GM23338 (cell line): ENCODE measurements at regions not wholly inside any gene's neighbourhood (a gene's known extent, or its start where the extent isn't known, plus 50 kb on each side); places are given as distances from the start of the nearest gene placed in this dataset.

Experiments
- ATAC-seq: fragments of 200-7000 bp; cut with Tn5 transposase; 3 replicates; pipeline ENCODE4 v1.9.1; 2020
- DNase-seq: peaks from one replicate; pipeline ENCODE4 v3.0.0-alpha.2; 2015; ENCODE audit warnings: low spot score
- H2AFZ ChIP-seq: fragments of 200-600 bp; sonication (generic); 2 replicates; pipeline ENCODE4 v1.8.0; 2016; ENCODE audit warnings: antibody characterized with exemption, mild to moderate bottlenecking, moderate library complexity
- H3F3A ChIP-seq: fragments of 200-600 bp; sonication (generic); replicated peaks from 2 replicates; pipeline ENCODE4 v1.8.0; 2017; ENCODE audit warnings: antibody characterized with exemption, mixed run types, low read depth
- H3K27ac ChIP-seq: fragments of 200-600 bp; sonication (generic); 2 replicates; pipeline ENCODE4 v1.6.1; 2016; ENCODE audit warnings: low read depth
- H3K27me3 ChIP-seq: fragments of 200-600 bp; sonication (generic); 2 replicates; pipeline ENCODE4 v1.8.0; 2016; ENCODE audit warnings: mild to moderate bottlenecking, mixed run types, moderate library complexity; ENCODE audit not compliant: insufficient read depth
- H3K36me3 ChIP-seq: fragments of 200-600 bp; sonication (generic); 2 replicates; pipeline ENCODE4 v1.8.0; 2016; ENCODE audit warnings: mild to moderate bottlenecking; ENCODE audit not compliant: insufficient read depth
- H3K4me1 ChIP-seq: fragments of 200-600 bp; sonication (generic); 2 replicates; pipeline ENCODE4 v1.8.0; 2016; ENCODE audit warnings: mild to moderate bottlenecking, moderate library complexity; ENCODE audit not compliant: insufficient read depth
- H3K4me2 ChIP-seq: fragments of 200-600 bp; sonication (generic); 2 replicates; pipeline ENCODE4 v1.7.1; 2017; ENCODE audit warnings: mixed run types
- H3K4me3 ChIP-seq: fragments of 200-600 bp; sonication (generic); 2 replicates; pipeline ENCODE4 v1.6.1; 2016; ENCODE audit warnings: mixed run types
- H3K79me2 ChIP-seq: fragments of 200-600 bp; sonication (generic); replicated peaks from 2 replicates; pipeline ENCODE4 v1.8.0; 2017; ENCODE audit warnings: mild to moderate bottlenecking; ENCODE audit not compliant: insufficient read depth
- H3K9me2 ChIP-seq: fragments of 200-600 bp; sonication (generic); 2 replicates; pipeline ENCODE4 v1.8.0; 2017; ENCODE audit not compliant: insufficient read depth
- H4K20me1 ChIP-seq: fragments of 200-600 bp; sonication (generic); replicated peaks from 2 replicates; pipeline ENCODE4 v1.8.0; 2017; ENCODE audit warnings: mild to moderate bottlenecking; ENCODE audit not compliant: insufficient read depth
- H3K27ac Mint-ChIP-seq: 2 replicates; pipeline ENCODE4 v1.8.0; 2020; ENCODE audit warnings: inconsistent platforms, mild to moderate bottlenecking, moderate library complexity, mixed read lengths
- H3K27me3 Mint-ChIP-seq: 3 replicates; pipeline ENCODE4 v1.8.0; 2022; ENCODE audit warnings: low read depth, mild to moderate bottlenecking, moderate library complexity, mixed read lengths, inconsistent platforms; ENCODE audit not compliant: insufficient read depth, poor library complexity
- H3K36me3 Mint-ChIP-seq: 3 replicates; pipeline ENCODE4 v1.8.0; 2021; ENCODE audit warnings: low read depth, mild to moderate bottlenecking, inconsistent platforms, moderate library complexity, mixed read lengths
- H3K4me1 Mint-ChIP-seq: 3 replicates; pipeline ENCODE4 v1.8.0; 2020; ENCODE audit warnings: mild to moderate bottlenecking, inconsistent platforms, mixed read lengths
- H3K4me3 Mint-ChIP-seq: 3 replicates; pipeline ENCODE4 v1.8.0; 2021; ENCODE audit warnings: moderate library complexity, mild to moderate bottlenecking, inconsistent platforms, mixed read lengths
- H3K9me3 Mint-ChIP-seq: 3 replicates; pipeline ENCODE4 v1.8.0; 2020; ENCODE audit warnings: moderate library complexity, mild to moderate bottlenecking, inconsistent platforms, mixed read lengths
- CTCF ChIP-seq, 2 experiments: fragments of 200-600 bp in 1 of 2; sonication (generic) in 1 of 2; conservative IDR thresholded peaks; 2 replicates each; pipeline versions ENCODE4 v1.5.1 to v1.6.1; 2016 to 2017; ENCODE audit warnings: antibody characterized with exemption in 2 of 2, low read depth in 2 of 2, mild to moderate bottlenecking in 2 of 2, moderate library complexity in 1 of 2
- ETS1 ChIP-seq: IDR thresholded peaks from 2 replicates; pipeline ENCODE4 v1.6.1; 2016; ENCODE audit warnings: antibody characterized with exemption
- STAT1 ChIP-seq: IDR thresholded peaks from one replicate; pipeline ENCODE4 v1.6.1; 2016; ENCODE audit warnings: antibody characterized with exemption; ENCODE audit not compliant: unreplicated experiment
- ZNF462 ChIP-seq: fragments of 250-450 bp; sonication (Bioruptor Pico); IDR thresholded peaks from 2 replicates; pipeline ENCODE4 v1.5.0; 2020; ENCODE audit warnings: mild to moderate bottlenecking, moderate library complexity

- H3K4me1 Mint-ChIP-seq, result no peaks in the 10 kb centered on the region
- H3K27ac ChIP-seq, result no peak overlapping the region
Observed at GRCh38 chr6:44682280-44682679, 294.8 kb downstream of the CDC5L start.

GRCh38 chr6:44682987-44683779, 295.7 kb downstream of the CDC5L start:
- no peak overlapping the region for H3K27ac ChIP-seq
- H3K36me3 Mint-ChIP-seq, result peaks cover 13% of the 10 kb centered on the region
- no peaks in the 10 kb centered on the region for H3K79me2 ChIP-seq
- ATAC-seq (no peak), DNase-seq (no peak)
- H3K9me2 ChIP-seq, result peaks cover 10% of the 10 kb centered on the region; the same call in 1 of the 2 replicates
- H3K4me2 ChIP-seq, result no peak overlapping the region
- no peaks in the 10 kb centered on the region for H3K4me1 Mint-ChIP-seq
- H4K20me1 ChIP-seq, result no peaks in the 10 kb centered on the region
- no peak overlapping the region for H3K4me3 Mint-ChIP-seq
- no peak overlapping the region for H2AFZ ChIP-seq
- no peaks in the 10 kb centered on the region for H3K4me1 ChIP-seq
- H3K4me3 ChIP-seq, result no peak overlapping the region
- peaks cover 3% of the 10 kb centered on the region for H3K27me3 Mint-ChIP-seq
- H3K27me3 ChIP-seq, result no peaks in the 10 kb centered on the region
- no peaks in the 10 kb centered on the region for H3K36me3 ChIP-seq
- no peaks in the 10 kb centered on the region for H3F3A ChIP-seq
- peaks cover 17% of the 10 kb centered on the region; the same call in 2 of the 3 replicates for H3K9me3 Mint-ChIP-seq
- H3K27ac Mint-ChIP-seq, result no peak overlapping the region
- TF ChIP-seq ZNF462 (CRISPR knock-in tag), result no peak
- TF ChIP-seq CTCF (conservative IDR thresholded peaks at IDR 0.05; ENCODE audit: low read depth in 2 of 2), result no peak
- TF ChIP-seq STAT1, result no peak
- no peak for TF ChIP-seq ETS1

More at GRCh38 chr6:44682280-44682679, 294.8 kb downstream of the CDC5L start:
- Histone ChIP-seq H3K4me3 (no peak overlapping the region), H3K27me3 (no peaks in the 10 kb centered on the region), H2AFZ (no peak overlapping the region), H3F3A (no peaks in the 10 kb centered on the region), H4K20me1 (no peaks in the 10 kb centered on the region), H3K9me2 (peaks cover 10% of the 10 kb centered on the region; the same call in 1 of the 2 replicates), H3K36me3 (no peaks in the 10 kb centered on the region), H3K79me2 (no peaks in the 10 kb centered on the region), H3K4me2 (no peak overlapping the region), H3K4me1 (no peaks in the 10 kb centered on the region)
- H3K27ac Mint-ChIP-seq, result no peak overlapping the region
- no peak for ATAC-seq
- H3K4me3 Mint-ChIP-seq, result no peak overlapping the region
- H3K27me3 Mint-ChIP-seq, result peaks cover 3% of the 10 kb centered on the region
- peaks cover 9% of the 10 kb centered on the region; the same call in 2 of the 3 replicates for H3K9me3 Mint-ChIP-seq
- no peak for DNase-seq
- no peak for TF ChIP-seq CTCF (conservative IDR thresholded peaks at IDR 0.05; ENCODE audit: low read depth in 2 of 2)
- H3K36me3 Mint-ChIP-seq, result peaks cover 9% of the 10 kb centered on the region
